ENCODE measurements at regions not wholly inside any gene's neighbourhood (a gene's known extent, or its start where the extent isn't known, plus 50 kb on each side); places are given as distances from the start of the nearest gene placed in this dataset.
"Not testable (repeated sequence)": the region's sequence is repeated elsewhere in the genome, so short reads cannot be mapped to it uniquely, and the experiment has no call there.

DNA sequence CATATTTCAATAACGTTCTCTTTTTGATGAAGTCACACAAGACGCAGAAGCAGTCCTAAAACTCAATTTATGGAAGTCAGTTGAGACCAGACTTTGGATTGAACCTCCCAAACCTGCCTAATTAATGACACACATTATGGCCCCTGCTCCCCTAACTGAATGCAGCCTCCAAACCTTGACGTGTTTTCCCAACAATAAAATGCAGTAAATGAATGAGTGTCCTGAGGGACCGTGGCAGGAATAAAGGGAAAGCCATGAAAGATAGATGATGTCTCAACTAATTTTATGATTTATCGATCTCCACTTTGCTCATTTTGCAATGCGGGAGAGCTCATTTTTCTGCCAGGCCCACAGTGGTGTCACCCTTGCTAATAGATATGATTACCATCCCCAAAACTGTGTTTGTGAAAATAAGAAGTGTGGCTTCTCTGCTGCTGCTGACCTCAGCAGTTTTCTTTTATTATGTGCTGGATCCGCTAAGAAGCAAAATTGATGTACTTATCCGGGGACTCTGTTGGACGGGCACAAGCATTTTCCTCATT, 189.9 kb downstream of the NPIPA8 start:
- not testable (repeated sequence) for DNase-seq

DNA sequence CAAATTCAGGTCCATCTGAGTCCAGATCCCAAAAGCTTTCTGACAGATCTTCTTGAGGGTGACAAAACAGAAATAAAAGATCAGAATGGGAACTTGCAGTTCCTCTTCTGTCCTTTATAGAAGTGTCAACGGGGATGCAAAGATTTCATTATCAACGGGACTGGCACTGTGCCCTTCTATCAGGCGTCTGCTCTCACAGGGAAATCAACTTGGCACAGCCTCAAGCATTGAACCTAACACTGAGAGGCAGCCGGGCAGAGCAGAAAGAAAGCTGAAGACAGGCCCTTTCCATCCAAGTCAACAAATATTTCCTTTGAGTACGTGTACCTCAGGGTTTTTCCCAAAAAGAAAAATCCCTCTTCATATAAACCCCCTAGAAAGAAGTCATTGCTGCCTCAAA, 194.5 kb downstream of the NPIPA8 start:
- DNase-seq = not testable (repeated sequence)

DNA sequence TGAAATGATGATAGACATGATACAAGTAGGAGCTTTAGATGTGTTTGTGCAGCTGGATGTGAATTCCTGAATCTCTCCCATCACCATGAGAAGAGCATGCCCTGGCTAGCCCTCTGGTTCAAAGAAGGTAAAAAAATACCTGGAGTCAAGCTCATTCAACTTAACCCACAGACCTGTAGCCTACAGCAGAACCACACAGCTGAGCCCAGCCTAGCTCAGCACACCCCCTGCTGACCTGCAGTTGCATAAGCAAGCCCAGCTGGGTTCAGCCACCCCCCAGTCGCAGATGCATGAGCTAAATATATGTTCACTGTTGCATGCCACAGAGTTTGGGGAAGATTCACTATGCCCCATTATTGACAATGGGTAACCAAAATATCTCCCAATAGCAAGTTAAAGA, 200.2 kb downstream of the NPIPA8 start:
- not testable (repeated sequence) for DNase-seq

DNA sequence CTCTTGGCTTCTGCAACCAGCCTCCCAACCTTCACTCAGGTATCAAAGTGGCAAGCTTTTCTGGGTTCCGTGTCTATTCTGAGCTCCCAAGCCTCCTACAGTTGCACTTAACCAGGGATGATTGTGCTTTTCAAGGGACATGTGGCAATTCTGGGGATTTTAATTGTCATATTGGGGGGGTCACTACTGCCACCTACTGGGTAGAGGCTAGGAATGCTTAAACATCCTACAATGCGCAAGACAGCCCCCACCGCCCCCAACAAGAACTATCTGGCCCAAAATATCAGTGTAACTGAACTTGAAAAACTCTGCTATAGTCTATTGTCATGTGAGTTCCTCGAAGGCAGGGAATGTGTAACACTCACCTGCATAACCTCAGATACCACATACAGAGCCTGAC, 201.5 kb downstream of the NPIPA8 start:
- not testable (repeated sequence) for DNase-seq

DNA sequence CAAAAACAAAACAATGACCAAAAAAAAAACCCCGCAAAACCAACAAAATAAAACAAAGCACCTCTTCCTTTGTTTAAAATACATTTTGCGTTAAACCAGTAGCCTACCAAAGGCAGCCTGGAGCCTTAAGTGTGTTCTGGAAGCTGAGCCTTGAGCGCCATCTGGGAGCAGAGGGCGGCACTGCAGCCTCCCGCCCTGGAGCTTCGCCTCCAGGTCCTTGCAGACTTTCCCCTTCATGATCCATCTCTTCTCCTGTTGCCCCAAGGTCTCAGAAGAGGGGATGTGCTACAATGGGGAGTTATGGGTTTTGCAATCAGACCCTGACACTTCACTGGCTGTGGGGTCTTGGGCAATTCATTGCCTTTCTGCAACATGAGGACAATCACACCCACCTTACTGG, 204.9 kb downstream of the NPIPA8 start:
- DNase-seq = not testable (repeated sequence)

DNA sequence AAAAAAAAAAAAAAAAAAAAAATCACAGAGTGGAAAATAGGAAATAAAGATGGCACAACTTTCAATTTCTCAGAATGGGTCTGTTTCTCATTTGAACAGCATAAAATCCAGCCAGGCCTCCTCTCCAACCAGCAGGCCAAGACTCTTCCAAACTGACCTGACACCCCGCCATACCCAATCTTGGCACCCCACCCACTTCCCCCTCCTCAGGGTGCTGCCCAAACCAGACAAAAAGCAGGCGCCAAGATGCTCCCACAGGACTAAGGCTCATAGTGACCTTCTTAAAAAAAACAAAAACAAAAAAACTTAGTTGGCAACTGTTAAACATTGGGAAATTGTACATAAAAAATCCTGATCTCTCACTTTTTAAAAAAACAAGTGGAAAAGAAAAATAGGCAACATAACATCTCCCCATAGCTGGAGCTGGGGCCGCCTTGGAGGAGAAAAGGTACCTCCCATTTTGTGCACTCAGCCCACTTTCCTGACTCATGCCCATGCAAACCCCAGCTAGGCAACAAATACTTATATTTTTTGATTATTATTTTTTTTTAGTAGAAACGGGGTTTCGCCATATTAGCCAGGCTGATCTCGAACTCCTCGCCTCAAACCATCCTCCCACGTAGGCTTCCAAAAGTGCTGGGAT, 205.9 kb downstream of the NPIPA8 start:
- peak in 1 of 3 donors; percentile 0 for DNase-seq

DNA sequence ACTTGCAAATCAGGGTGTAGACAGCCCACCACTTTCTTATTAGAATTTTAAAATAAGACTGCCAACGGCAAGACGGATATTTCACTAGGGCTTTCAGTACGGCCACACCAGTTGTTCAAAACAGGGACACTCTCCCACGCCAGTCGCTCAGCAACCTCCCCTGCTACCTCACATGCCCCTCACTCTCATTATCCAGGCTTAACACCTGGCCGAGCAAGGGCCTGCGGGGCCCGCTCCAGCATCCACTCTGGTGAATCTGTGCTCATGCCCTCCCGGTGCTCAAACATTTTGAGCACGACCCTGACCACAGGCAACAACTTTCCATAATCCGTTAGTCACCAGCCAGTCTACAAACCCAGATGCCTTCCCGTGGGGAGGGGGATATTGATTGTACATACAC, 209.5 kb downstream of the NPIPA8 start:
- DNase-seq = not testable (repeated sequence)

DNA sequence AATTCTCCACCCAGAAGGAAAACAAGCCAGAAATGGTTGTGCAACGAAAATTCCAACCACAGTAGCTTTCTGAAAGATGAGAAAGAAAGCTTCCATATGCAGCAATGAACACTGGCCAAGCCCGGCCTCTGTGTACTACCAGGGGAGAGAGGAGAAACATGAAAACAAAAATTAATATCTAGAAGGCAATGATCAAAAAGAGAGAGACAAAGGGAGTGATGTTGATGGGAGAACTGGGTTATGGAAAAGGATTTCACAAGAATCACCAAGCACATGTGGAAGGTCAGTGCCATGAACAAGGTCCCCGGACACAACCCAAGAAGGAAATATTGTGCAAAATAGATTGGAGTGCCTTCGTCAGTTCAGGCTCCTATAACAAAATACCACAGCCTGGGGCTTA, 217.4 kb downstream of the NPIPA8 start:
- DNase-seq = not testable (repeated sequence)

DNA sequence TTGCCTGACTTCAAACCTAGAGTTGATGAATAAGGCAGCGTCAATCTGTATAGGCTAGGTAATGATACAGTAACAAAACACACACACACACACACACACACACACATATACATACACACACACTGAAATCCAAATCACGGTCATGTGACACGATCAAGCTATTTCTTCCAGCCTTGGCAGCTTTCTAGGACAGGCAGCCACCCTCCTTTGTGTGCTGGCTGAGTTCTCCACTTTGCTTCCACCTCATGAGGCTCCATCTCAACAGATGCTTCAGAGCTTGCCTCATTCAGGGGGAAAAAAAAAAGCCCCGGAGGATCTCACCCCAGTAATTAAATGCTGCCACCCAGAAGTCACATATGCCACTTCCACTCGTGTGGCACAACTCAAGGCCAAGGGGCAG, 217.9 kb downstream of the NPIPA8 start:
- not testable (repeated sequence) for DNase-seq

DNA sequence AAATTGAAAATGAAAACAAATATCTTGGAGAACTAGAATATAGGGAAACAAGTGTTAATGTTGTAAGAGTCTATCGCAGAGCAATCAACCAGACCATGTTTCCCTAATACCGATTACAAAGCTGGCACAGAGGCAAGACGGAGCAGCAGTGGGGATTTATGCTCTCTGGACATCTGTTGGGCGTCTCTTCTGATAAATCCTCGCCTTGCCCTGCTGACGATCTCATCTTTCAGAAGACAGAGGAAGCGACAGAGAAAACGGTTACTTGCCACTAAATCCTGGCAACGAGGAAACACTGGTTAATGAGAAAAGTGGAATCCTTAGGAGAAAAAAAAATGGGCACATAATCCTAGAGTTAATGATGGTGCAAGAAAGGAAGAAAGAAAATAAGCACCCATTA, 218.5 kb downstream of the NPIPA8 start:
- DNase-seq = peak in 2 of 3 donors; percentile 0 to 16

DNA sequence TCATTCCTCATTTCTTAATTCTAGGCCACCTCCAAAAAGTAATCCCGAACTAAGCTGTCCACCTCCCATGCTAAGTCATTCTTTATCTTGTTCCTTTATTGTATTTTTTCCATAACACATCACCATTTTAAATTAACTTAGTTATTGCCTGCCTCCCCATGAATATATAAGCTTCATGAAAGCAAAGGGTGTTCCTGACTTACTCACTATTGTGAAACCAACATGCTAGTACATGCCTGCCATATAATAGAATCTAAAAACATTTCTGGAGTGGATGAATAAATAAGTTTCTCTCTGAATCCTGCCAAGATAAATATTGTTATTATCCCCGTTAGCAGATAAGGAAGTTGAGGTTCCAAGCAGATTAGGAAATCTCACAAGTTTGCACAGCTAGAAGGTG, 232.1 kb downstream of the NPIPA8 start:
- DNase-seq = not testable (repeated sequence)

DNA sequence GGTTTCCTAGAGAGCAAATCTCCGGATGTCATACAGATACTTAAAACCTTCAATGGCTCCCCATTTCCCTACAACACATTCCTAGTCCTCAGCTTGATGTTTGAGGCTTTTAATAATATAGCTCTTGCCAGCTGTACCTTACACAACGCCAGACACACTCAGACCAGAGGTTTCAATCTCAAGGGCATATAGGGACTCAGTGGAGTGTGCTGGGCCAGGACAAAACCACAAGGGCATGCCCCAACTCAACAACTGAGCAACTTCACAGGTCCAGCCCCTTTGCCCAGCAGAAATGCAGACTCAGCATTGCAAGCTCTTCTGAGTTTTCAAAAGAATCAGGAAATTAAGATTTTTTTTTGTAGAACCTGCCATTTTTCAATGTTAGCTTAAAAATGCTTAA, 235.5 kb downstream of the NPIPA8 start:
- not testable (repeated sequence) for DNase-seq

DNA sequence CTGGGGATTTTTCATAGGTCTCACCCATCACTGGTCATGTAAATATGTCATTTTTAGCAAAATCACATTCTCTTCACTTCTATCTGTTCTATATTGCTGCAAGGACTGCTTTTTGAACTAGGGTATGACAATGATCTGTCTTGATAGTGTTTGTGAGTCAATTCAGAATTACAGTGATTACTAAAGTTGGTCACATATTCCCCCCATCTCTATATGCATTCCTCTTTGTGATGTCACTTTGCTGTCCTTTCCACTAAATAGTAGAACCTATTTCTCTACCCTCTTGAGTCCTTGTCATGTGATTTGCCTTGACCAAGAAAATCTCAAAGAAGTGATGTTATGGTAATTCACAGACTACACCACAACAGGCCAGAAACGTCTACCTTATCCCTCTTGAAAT, 243.9 kb downstream of the NPIPA8 start:
- not testable (repeated sequence) for DNase-seq

DNA sequence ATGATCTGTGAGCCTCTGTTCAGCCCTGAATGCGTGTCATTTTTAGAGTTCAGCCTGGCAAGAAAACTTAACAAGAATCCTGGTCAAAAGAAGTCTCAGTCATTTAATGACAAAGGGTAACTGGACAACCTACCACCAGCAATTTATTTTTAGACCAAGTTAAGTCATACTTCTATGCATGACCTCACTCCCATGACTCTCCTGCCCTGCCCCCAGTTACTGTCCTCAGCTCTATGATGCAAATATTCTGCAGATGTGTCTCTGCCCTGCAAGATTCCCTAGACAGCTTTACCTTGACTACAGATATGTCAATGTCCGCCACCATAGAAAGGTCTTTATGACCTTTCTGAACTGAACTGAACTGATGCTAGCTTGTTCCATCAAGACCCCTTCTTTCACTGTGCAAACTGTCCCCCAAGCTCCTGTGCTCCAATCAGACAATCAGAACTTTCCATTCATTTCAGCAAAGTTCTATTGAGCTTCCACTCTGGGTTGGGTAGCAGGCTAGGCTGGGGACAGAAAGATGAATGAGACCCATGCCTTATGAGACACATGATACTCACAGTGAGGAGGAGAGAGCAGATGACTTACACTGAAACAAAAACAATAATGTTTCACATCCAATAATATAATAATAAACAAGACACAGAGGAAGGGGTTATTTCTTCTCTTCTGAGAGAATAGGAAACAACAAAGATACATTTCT, 255.7 kb downstream of the NPIPA8 start:
- DNase-seq = not testable (repeated sequence)

DNA sequence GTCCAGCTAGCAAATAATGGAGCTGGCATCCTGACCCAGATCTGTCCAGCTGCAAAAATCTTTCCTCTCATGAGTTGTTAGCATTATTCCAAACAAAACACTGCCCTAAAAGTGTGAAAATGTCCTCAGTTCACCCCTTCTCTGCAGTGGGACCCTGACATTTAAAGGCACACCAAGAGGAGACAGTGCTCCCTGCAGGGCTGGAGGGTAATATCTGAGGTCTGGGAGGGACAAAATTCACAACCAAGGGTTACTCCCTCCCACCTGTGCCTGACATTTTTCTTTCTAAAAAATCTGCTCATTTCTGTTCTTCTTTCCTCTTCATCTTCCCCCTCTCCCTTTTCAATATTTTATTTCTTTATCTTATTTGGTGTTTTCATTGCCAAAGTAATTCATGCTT, 258.6 kb downstream of the NPIPA8 start:
- not testable (repeated sequence) for DNase-seq

DNA sequence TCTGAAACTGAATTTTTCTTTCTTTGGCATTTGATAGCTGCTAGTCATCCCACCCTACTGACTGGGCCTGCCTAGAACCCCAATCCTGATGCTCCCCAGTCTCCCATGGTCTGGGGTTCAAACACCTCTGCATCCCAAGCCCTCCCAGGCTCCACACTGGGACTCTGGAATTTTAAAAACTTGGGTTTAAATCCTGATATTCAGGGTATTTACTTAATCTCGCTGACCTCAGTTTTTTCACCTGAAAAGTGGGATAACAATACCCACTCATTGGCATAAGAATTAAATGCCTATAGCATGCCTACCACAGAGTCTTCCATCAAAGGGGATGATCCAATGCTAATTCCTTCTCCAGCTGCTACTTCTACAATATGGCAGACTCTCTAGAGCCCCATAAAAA, 264.4 kb downstream of the NPIPA8 start:
- DNase-seq = no peak

DNA sequence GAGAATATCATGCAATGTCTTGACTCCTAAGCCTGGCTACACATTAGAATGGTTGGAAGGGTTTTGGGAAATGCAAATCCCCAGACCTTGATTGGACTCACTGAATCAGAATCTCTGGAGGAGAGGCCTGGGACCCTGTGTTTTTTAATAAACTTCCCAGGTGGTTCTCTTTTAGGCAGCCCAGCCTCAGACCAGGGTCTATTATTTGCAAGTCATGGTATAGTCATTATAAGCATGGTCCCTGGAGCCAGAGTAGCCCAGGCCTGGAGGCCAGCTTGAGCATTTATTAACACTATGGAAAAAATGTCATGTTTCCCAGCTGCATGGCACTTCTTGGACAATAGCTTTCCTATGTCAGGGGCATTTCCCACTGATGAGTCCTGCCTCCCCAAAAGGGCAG, 266.9 kb downstream of the NPIPA8 start:
- DNase-seq = no peak

DNA sequence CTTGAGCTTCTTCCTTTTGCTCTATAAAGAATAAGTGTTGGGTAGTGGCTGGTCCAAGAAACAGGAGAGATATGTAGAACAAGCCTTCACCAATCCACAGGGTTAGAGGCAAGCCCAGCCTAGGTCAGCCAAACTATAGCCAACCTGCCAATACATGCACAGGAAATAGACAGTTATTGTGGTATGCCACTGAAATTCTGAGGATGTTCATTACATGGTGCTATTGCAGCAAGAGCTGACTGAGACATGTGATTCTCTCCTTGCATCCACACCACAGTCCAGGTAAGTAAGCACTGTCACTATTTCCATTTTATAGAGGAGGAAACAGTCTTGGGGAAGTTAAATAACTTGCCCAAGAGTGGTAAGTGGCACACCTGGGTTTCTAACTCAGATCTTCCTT, 268.1 kb downstream of the NPIPA8 start:
- no peak for DNase-seq

DNA sequence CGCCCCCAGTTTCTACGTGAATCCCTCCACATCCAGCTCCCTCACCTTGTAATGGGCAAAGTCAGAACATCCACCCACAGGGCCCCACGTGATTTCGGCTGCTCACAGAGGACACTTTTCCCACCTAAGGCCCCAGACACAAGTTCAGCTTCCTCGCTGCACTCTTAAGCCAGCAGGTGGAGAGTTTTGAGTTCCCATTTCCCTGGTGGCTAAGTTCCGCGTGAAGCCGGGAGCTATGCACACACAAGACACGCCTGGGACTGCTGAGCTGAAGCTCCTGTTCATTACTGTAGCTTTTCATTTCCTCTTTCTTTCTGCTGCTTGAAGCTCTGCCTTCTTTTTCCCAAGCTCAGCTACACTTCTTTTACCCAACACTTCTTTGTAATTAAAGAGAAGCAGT, 273.8 kb downstream of the NPIPA8 start:
- no peak for DNase-seq

DNA sequence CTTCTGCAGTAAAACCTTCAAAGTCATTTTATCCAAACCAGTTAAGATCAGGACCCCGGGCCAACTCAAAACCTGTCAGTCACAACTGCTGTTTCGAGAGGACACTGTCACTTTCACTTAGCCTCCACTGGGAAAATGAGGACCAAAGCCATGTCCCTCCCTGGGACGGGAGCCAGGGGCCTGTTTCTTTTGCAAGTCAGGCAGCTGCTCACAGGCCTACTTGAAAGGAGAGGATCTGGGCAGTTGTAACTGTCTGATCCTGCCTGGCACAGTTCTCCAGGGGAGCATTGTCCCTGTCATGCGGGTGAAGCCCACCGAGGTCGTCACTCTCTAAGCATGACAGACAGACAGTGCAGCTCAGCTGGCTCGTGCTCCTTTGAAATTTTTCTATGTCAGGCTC, 276.2 kb downstream of the NPIPA8 start:
- DNase-seq = no peak

DNA sequence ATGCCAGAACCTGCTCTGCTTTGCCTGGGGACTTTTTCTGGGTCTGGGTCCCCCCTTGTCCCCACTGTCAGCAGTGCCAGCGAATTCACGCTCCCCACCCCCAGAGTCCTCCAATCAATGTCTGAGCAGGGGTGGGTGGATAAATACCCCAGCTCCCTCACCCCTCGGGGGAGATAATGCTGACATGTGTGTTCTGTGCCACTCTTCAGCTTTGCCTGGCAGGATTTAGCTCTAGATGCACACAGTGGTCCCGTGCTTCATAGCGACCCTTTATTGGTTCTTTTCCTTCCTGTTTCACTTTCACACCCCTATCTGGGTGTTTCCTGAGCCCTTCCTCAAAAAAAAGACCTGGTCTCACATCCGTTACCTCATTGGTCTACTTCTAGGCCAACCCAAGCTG, 277.0 kb downstream of the NPIPA8 start:
- DNase-seq = no peak

DNA sequence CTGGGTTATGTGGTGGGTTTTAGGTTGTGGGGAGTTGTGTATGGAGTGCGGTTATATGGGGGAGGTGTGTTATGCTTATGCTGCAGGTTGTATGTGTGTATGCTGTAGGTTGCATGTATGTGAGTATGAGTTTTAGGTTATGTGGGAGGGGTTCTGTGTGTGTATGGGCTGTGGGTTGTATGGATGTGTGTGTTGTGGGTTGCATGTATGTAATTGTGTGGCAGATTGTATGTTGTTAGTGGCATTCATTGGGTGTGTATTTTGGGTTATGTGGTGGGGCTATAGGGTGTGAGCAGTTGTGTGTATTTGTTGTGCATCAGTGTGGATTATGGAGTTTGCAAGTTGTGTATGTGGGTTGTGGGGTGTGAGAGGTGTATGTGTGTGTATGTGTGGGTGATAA, 277.4 kb downstream of the NPIPA8 start:
- DNase-seq = no peak

DNA sequence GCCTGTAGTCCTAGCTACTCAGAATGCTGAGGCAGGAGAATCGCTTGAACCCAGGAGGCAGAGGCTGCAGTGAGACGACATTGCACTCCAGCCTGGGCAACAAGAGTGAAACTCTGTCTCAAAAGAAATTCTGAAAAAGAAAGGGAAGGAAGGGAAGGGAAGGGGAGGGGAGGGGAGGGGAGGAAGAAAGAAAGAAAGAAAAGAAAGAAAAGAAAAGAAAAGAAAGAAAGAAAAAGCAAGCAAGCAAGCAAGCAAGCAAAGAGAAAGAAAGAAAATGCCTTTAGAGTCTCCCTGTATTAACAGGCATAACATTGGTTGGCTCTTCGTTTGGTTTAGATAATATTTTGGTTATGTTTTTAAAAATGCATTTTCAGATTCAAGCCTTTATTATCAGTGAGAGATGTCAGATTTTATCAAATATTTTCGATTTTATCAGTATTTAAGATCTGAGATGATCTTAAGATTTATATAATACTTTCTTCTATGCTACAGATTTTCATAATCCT, 281.1 kb downstream of the NPIPA8 start:
- DNase-seq = no peak

DNA sequence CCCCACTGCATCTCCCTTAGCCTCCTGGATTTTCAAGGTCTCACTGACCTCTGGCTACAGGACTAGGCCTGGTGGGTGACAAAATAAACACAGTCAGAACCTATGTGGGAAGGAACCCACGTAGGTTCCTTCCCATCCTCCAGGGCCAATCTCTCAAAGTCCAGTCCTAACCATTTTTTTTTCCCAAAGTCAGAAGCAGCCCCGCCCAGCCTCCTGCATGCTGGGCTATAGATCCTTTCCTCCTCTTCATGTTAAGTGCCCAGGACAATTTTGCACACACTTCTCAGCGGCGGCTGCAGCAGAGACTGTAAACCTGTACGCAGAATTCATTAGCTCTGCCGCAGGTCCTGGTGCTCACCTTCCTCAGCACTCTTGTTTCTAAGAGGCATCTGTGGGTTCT, 285.8 kb downstream of the NPIPA8 start:
- no peak for DNase-seq

Measured in suppressor macrophage treated with lipopolysaccharide for 1 hour (primary cell).